ENCODE measurements at regions not wholly inside any gene's neighbourhood (a gene's known extent, or its start where the extent isn't known, plus 50 kb on each side); places are given as distances from the start of the nearest gene placed in this dataset.
A peak's percentile ranks its signal among the peaks of the same experiment; 100 is the strongest.

DNA sequence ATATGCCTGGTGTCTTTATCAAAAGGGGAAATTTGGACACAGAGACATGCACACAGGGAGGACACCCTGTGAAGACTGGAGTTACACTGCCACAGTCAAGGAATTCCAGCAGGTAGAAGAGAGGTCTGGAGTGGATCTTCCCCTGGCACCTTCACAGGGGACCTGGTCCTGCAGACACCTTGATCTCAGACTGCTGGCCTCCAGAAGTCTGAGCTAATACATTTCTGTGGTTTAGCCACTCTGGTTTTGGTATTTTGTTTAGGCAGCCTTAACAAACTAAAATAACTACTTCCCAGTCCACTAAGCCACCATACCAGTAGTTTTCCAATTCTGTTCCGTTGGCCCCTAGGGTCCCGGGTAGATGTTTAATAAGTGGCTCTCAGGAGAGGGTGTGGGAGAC, 164.7 kb downstream of the SETD4 start:
- Histone ChIP-seq H3K9me2 (replicated peaks; ENCODE audit: insufficient read depth, low read length) (no peaks in the 10 kb centered on the region), H2AFZ (ENCODE audit: low read length) (peak overlapping the region; percentile 56), H3K27ac (ENCODE audit: low read length) (peak overlapping the region; percentile 43; the same call in 1 of the 2 replicates), H3F3A (ENCODE audit: insufficient read depth, low read length) (peaks cover 10% of the 10 kb centered on the region; the same call in 1 of the 2 replicates), H3K79me2 (ENCODE audit: low read length) (no peaks in the 10 kb centered on the region), H3K4me1 (ENCODE audit: low read length) (peaks cover 28% of the 10 kb centered on the region), H3K27me3 (replicated peaks; ENCODE audit: insufficient read depth, low read length) (no peaks in the 10 kb centered on the region), H4K20me1 (ENCODE audit: insufficient read depth, low read length) (no peaks in the 10 kb centered on the region), H3K4me3 (ENCODE audit: low read length) (peak overlapping the region; percentile 15), H3K4me2 (ENCODE audit: low read depth, low read length) (peak overlapping the region; percentile 76), H3K9me3 (replicated peaks; ENCODE audit: insufficient read depth, low read length) (no peaks in the 10 kb centered on the region), H3K9ac (ENCODE audit: low read length) (no peak overlapping the region), H3K36me3 (replicated peaks; ENCODE audit: insufficient read depth, low read length) (no peaks in the 10 kb centered on the region)
- TF ChIP-seq, protein P1, sequence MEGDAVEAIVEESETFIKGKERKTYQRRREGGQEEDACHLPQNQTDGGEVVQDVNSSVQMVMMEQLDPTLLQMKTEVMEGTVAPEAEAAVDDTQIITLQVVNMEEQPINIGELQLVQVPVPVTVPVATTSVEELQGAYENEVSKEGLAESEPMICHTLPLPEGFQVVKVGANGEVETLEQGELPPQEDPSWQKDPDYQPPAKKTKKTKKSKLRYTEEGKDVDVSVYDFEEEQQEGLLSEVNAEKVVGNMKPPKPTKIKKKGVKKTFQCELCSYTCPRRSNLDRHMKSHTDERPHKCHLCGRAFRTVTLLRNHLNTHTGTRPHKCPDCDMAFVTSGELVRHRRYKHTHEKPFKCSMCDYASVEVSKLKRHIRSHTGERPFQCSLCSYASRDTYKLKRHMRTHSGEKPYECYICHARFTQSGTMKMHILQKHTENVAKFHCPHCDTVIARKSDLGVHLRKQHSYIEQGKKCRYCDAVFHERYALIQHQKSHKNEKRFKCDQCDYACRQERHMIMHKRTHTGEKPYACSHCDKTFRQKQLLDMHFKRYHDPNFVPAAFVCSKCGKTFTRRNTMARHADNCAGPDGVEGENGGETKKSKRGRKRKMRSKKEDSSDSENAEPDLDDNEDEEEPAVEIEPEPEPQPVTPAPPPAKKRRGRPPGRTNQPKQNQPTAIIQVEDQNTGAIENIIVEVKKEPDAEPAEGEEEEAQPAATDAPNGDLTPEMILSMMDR (IDR thresholded peaks at IDR 0.05; ENCODE audit: low read length) = no peak
- no peak for TF ChIP-seq EZH2phosphoT487 (IDR thresholded peaks at IDR 0.05; ENCODE audit: low read length)
- no peak for TF ChIP-seq EZH2 (optimal IDR thresholded peaks at IDR 0.05; ENCODE audit: low read depth, low read length)
- peak; percentile 54 for DNase-seq

DNA sequence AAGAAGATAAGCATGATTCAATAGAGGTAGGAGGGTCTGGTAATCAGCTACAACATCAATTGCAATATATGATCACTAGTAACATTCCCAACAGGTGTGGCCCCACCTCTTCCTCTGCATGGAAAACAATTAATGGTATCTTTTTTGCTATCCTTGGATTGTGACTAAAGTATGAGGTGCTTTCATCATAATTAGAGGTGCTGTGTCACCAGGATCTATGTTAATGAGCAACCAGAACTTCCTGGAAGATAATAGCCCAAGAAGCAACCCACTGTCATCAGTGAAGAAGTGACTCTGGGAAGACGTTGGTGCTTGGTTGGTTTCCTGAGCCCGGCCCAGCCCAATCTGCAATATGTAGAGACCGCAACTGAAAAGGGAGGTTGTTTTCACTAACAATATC, 167.2 kb downstream of the SETD4 start:
- Histone ChIP-seq H3K9me3 (replicated peaks; ENCODE audit: insufficient read depth, low read length) (no peaks in the 10 kb centered on the region), H3F3A (ENCODE audit: insufficient read depth, low read length) (peaks cover 10% of the 10 kb centered on the region; the same call in 1 of the 2 replicates), H3K27ac (ENCODE audit: low read length) (no peak overlapping the region), H3K9ac (ENCODE audit: low read length) (no peak overlapping the region), H3K79me2 (ENCODE audit: low read length) (no peaks in the 10 kb centered on the region), H3K9me2 (replicated peaks; ENCODE audit: insufficient read depth, low read length) (no peaks in the 10 kb centered on the region), H3K4me1 (ENCODE audit: low read length) (peaks cover 28% of the 10 kb centered on the region), H2AFZ (ENCODE audit: low read length) (no peak overlapping the region), H3K36me3 (replicated peaks; ENCODE audit: insufficient read depth, low read length) (no peaks in the 10 kb centered on the region), H3K4me2 (ENCODE audit: low read depth, low read length) (no peak overlapping the region), H3K4me3 (ENCODE audit: low read length) (no peak overlapping the region), H3K27me3 (replicated peaks; ENCODE audit: insufficient read depth, low read length) (no peaks in the 10 kb centered on the region), H4K20me1 (ENCODE audit: insufficient read depth, low read length) (no peaks in the 10 kb centered on the region)
- TF ChIP-seq, protein P1 (IDR thresholded peaks at IDR 0.05; ENCODE audit: low read length) = no peak
- TF ChIP-seq EZH2 (optimal IDR thresholded peaks at IDR 0.05; ENCODE audit: low read depth, low read length) (no peak), EZH2phosphoT487 (IDR thresholded peaks at IDR 0.05; ENCODE audit: low read length) (no peak)
- DNase-seq = no peak

DNA sequence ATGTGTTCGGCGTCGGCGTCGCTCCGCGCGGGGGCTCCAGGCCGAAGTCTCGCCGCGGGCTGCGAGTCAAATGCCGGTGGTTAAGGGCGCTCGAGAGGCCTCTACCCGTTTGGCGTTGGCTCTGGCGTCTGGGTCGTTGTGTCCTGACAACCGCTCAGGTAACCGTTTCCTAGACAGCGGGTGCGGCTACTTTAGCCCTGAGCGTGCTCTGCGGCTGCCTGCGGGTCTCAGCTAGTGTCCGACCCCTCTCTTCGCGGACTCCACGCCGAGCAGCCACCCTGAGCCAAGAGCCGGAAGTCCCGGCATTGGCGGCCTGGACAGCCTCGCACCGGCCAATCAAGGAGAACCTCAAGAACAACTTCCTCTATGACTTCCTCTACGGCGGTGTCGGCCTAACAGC, 173.4 kb downstream of the SETD4 start:
- Histone ChIP-seq H3K27ac (ENCODE audit: low read length) (no peak overlapping the region), H3K79me2 (ENCODE audit: low read length) (no peaks in the 10 kb centered on the region)

More for the DNA sequence above, 173.4 kb downstream of the SETD4 start:
- Histone ChIP-seq H3K9me3 (replicated peaks; ENCODE audit: insufficient read depth, low read length) (no peaks in the 10 kb centered on the region), H3K36me3 (replicated peaks; ENCODE audit: insufficient read depth, low read length) (no peaks in the 10 kb centered on the region), H3K9ac (ENCODE audit: low read length) (no peak overlapping the region), H3K4me3 (ENCODE audit: low read length) (no peak overlapping the region), H4K20me1 (ENCODE audit: insufficient read depth, low read length) (no peaks in the 10 kb centered on the region), H3K9me2 (replicated peaks; ENCODE audit: insufficient read depth, low read length) (no peaks in the 10 kb centered on the region), H3K4me2 (ENCODE audit: low read depth, low read length) (no peak overlapping the region), H3K27me3 (replicated peaks; ENCODE audit: insufficient read depth, low read length) (no peaks in the 10 kb centered on the region), H3K4me1 (ENCODE audit: low read length) (no peaks in the 10 kb centered on the region), H2AFZ (ENCODE audit: low read length) (no peak overlapping the region), H3F3A (ENCODE audit: insufficient read depth, low read length) (no peaks in the 10 kb centered on the region)
- TF ChIP-seq, protein P1 (IDR thresholded peaks at IDR 0.05; ENCODE audit: low read length) = no peak
- TF ChIP-seq EZH2 (optimal IDR thresholded peaks at IDR 0.05; ENCODE audit: low read depth, low read length) (no peak), EZH2phosphoT487 (IDR thresholded peaks at IDR 0.05; ENCODE audit: low read length) (no peak)
- DNase-seq = no peak
